ENCODE measurements at regions not wholly inside any gene's neighbourhood (a gene's known extent, or its start where the extent isn't known, plus 50 kb on each side); places are given as distances from the start of the nearest gene placed in this dataset.
"Not testable (repeated sequence)": the region's sequence is repeated elsewhere in the genome, so short reads cannot be mapped to it uniquely, and the experiment has no call there.

GRCh38 chr14:25431211-25432076 is 381.5 kb upstream of the STXBP6 start:
- no peak for ATAC-seq

DNA sequence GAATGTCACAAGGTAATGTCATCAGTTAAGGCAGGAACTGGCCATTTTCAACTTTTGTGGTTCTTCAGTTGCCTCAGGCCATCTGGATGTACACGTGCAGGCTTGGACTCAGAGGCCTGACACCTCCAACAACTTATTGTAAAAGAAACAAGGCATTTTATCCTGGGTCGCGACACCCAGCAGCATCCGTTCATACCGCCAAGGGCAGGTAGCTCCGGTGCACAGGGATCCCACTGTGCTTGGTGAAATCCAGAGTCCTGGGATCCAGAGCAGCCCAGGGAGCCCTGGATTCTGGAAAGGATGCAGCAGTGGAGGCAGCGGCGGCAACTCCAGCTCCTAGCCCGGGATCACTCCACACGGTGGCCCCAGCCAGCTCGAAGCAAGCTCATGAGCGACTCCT is 380.9 kb upstream of the STXBP6 start:
- no peak for ATAC-seq

DNA sequence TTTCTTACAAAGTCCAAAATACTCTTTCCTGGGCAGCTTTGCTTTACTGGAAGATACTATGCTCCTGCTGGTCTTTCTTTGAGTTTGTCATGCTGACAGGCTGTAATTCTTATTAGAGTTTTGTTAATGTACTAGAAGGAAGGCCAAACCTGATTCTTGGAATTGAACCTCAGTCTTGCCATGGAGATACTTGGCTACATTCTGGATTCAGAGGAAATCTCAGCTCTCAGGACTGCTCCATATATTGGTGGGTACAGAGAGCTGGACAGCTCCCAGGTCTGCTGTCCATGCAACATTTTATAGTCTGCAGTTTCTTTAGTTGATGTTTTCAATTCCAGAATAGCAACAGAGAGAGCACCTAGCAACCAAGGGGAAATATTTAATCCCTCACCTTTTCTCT is 363.1 kb upstream of the STXBP6 start:
- no peak for ATAC-seq

DNA sequence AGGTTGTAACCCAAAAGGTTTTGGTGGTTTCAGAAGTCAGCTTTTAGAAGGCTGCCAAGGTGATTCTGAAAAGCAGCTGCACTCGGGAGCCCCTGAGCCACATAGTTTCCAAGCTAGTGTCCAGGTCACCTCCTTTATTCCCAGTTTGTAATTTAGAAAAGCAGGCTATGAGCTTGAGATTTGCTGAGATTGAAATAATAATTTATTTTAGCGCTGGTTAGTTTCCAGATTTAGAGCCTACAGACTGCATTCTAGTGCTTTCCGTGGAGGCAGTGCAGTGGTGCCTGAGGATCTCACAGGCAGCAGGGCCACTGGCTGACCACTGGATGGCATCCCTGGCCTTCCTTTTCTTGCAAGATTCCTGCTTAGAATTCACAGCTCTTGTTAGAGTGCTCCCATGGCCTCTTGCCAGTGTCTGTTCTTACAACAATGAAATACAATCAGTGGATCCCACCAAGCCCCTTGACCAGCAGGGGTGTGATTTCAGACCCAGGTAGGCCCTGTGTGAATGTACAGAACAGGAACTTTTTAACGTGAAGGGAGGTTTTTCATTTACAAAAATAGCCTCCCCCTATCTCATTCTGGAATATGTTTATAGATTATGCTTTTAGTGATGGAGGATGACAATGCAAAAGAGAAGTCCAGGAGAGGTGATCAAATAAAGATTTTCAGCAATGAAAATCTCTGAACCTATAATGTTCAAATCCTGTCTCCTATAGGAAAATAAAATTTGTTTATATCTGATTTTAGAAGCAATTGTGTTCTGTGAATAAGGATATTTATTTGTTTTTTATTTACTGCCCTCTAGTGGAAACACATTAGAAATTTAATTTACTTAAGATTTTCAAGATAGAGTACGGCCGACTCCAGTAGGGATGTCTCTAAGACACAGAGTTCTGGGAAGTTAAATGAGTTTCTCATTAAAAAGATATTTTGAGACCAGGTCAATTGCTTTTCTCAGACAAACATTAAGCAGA is 362.1 kb upstream of the STXBP6 start:
- no peak for ATAC-seq

- ATAC-seq = no peak
These were observed 356.9 kb upstream of the STXBP6 start for GRCh38 chr14:25406818-25407217.

- ATAC-seq = no peak
These were observed 350.8 kb upstream of the STXBP6 start for GRCh38 chr14:25400607-25401206.

GRCh38 chr14:25396128-25396527 is 346.2 kb upstream of the STXBP6 start:
- ATAC-seq = no peak

GRCh38 chr14:25394791-25395391 is 344.9 kb upstream of the STXBP6 start:
- no peak for ATAC-seq

GRCh38 chr14:25394356-25394755 is 344.4 kb upstream of the STXBP6 start:
- no peak for ATAC-seq

GRCh38 chr14:25389948-25390347 is 340.0 kb upstream of the STXBP6 start:
- no peak for ATAC-seq

GRCh38 chr14:25381498-25381897 is 331.6 kb upstream of the STXBP6 start:
- ATAC-seq = no peak

- ATAC-seq = no peak
These were observed 325.7 kb upstream of the STXBP6 start for GRCh38 chr14:25375639-25376038.

GRCh38 chr14:25371068-25371467 is 321.1 kb upstream of the STXBP6 start:
- no peak for ATAC-seq

DNA sequence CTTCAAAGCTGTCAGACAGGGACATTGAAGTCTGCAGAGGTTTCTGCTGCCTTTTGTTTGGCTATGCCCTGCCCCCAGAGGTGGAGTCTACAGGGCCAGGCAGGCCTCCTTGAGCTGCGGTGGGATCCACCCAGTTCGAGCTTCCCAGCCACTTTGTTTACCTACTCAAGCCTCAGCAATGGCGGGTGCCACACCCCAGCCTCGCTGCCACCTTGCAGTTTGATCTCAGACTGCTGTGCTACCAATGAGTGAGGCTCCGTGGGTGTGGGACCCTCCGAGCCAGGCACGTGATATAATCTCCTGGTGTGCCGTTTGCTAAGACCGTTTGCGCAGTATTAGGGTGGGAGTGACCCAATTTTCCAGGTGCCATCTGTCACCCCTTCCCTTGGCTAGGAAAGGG is 320.1 kb upstream of the STXBP6 start:
- not testable (repeated sequence) for ATAC-seq

GRCh38 chr14:25358330-25358729 is 308.4 kb upstream of the STXBP6 start:
- ATAC-seq = no peak

DNA sequence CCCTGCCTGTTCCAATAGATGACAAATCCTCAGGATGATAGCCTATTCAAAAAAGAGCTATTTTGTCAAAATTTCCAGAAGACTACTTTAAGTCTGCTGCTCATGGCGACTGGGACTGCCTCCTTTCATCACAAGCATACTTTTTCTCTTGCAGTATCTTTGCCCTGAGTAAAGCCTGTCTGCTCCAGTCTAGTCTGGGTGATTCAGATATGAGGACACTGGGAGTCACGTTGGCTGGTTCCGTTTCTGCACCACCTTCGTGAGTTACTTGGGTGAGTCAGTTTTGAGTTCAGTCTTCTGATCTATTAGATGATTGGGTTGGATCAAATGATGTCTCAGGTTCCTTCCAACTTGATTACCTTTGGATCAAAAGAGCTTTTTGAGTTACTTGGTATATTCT is 301.3 kb upstream of the STXBP6 start:
- no peak for ATAC-seq

GRCh38 chr14:25350802-25351201 is 300.9 kb upstream of the STXBP6 start:
- ATAC-seq = no peak

DNA sequence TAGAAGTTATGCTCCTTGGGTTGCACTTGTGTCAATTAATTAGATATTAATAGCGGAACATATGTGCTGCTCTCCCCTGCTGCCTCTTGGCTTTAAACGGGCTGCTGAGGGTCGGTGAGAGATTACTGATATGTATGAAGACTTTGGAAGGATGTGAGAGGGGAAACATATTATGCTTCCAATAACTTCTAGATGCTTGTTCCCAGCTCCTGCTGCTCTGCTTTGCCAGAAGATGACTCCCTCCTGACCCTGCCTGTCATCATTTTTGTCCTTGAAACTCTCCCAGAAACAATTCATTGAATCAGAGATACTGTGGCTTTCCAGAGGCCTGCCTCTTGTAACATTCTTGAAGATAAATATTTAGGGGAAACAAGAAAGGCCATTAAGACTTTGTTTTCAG is 300.1 kb upstream of the STXBP6 start:
- ATAC-seq = no peak

DNA sequence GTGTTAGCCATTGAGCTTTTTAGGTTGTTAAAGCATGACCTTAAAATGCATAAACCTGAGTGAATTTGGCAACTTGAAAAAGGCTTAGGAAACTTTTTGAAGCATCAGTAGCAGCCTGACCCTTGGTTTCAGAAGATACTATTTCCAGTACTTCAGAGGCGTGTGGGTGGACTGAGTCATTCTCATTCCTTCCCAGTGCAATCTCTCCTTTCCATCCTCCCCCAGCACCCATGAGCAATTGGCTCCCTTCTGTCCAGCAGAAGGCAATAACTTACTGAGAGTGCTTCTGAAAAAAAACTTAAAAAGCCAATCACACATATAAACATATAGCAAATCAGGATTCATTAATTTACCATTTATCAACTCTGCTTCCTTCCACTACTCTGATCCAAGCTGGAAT is 299.3 kb upstream of the STXBP6 start:
- no peak for ATAC-seq

DNA sequence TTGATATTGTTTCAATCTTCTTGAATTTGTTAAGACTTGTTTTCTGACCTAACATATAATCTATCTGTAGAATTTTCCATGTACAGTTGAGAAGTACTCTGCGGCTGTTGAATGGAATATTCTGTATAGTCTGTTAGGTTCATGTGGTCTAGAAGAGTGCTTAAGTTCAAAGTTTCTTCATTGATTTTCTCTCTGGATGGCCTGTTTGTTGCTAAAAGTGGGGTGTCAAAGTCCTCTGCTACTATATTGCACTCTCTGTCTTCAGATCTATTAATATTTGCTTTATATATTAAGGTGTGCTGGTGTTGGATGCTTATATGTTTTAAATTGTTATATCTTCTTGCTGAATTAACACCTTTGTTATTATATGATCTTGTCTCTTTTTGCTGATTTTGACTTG is 290.9 kb upstream of the STXBP6 start:
- no peak for ATAC-seq

DNA sequence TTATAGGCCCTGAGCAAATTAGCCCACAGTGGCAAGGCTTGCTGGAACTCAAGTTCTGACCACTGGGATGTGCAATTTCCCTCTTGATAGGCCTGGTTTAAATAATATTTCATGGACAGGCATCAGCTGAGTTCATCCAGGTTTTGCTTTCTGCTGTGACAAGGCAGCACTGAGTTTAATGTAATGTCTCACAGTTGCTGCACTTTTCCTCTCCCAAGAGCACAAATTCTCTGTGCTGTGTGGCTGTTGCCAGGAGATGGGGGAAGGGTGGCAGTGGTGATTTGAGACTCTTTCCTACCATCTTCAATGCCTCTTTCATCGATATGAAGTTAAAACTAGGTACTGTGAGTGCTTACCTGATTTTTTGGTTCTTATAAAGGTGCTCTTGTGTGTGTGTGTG is 272.8 kb upstream of the STXBP6 start:
- ATAC-seq = no peak

DNA sequence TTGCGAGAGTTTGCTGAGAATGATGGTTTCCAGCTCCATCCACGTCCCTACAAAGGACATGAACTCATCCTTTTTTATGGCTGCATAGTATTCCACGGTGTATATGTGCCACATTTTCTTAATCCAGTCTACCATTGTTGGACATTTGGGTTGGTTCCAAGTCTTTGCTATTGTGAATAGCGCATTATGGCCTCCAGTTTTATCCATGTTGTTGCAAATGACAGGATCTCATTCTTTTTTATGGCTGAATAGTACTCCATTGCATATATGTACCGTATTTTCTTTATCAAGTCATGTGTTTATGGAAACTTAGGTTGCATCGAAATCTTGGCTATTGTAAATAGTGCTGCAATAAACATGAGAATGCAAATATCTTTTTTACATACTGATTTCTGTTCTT is 266.1 kb upstream of the STXBP6 start:
- ATAC-seq = not testable (repeated sequence)

- ATAC-seq = no peak
These were observed 258.3 kb upstream of the STXBP6 start for GRCh38 chr14:25308244-25308643.
